Ammon's horn (tissue), 1 donor: ENCODE measurements at regions not wholly inside any gene's neighbourhood (a gene's known extent, or its start where the extent isn't known, plus 50 kb on each side); places are given as distances from the start of the nearest gene placed in this dataset.

Experiments used
- DNase-seq: peaks from one replicate; pipeline ENCODE4 v3.0.0-alpha.2; 2016; ENCODE audit warnings: low spot score

DNA sequence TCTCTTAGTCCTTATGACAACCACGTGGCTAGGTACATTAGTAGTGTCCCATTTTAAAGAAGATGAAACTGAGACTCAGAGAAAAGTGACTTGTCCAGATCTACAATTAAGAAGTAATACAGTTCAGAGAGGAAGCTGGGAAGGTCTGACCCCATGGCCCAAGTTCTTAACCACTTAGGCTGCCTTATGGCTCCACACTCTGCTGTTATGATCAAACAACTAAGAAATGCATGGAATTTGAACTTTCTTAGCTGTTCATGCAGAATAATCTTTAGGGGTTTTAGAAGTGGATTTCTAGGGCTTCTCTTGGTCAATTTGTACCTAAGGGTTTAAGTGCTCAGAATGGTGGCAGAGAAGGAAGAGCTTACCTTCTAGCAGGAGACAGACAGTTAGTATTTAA lies 128.0 kb upstream of the MSX2 start:
- DNase-seq, result no peak

- DNase-seq, result no peak
Measured at GRCh38 chr5:174599992-174600391, 124.4 kb upstream of the MSX2 start.

DNA sequence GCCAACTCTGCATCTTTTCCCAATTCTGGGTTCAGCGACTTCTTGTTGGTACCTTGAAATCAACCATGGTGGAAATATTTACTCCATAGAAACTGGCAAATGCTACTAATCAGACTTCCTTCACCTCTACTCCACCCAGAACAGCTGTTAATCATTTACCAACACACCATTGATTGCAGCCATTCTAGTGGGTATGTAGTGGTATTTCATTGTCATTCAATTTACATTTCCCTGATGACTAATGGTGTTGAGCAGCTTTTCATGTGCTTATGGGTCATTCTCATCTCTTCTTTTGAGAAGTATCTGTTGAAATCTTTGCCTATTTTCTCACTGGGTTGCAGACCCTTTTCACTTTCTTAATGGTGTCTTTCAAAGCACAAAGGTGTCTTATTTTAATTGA lies 122.4 kb upstream of the MSX2 start:
- no peak for DNase-seq

DNA sequence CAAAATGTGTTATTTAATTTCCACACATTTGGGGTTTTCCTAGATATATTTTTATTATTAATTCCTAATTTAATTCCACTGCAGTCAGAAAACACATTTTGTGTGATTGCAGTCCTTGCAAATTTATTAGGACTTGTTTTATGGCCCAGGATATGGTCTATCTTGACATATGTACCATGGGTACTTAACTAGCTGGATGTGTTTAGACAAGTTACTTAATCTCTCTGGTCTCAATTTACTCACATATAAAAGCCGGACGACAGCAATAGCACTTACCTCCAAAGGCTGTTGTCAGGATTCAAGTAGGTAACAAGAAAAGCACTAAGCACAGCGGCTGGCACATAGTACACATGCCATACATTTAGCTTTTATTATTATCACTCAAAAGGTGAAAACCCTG lies 118.2 kb upstream of the MSX2 start:
- DNase-seq, result no peak

DNA sequence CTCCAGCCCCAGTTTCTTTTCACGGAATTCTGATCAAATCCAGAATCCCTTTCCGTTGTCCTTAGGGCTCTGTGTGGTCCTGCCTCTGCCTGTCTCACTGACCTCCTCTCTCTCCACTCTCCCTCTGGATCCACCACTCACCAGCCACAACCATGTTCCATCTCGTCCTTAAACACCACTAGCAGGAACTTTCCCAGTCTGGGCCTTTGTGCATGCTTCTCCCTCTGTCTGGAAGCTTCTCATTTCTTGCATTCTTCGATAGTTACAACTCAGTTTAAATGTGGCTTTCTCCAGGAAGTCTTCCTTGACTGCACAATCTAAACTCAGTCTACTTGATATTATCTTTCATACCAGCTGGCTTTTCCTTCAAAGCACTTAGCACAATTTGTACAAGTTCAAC lies 117.7 kb upstream of the MSX2 start:
- DNase-seq, result no peak

GRCh38 chr5:174607205-174607604 lies 117.2 kb upstream of the MSX2 start:
- DNase-seq, result no peak

GRCh38 chr5:174607916-174608315 lies 116.5 kb upstream of the MSX2 start:
- no peak for DNase-seq

- DNase-seq, result peak; percentile 62
Measured at GRCh38 chr5:174608631-174609097, 115.7 kb upstream of the MSX2 start.

DNA sequence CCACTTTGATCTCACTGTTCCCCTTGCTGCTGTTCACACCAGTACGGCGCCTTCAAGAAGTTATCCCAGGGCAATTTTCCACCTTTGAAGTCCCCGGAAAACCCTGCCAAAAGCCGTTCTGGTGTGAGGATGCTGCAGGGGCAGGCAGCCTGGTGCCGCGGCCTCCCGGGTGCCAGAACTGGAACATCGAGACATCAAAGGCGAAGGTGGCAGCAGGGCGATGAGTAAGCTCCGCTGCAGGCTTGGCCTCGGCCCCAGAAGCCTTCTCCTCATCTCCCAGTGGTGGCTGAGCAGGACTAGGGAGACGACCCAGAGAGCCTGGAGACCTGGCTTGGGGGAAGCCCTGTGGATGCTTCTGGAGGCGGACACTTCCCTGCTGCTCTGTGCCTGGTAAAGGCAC lies 115.3 kb upstream of the MSX2 start:
- peak; percentile 25 for DNase-seq

GRCh38 chr5:174610968-174611367 lies 113.4 kb upstream of the MSX2 start:
- no peak for DNase-seq

DNA sequence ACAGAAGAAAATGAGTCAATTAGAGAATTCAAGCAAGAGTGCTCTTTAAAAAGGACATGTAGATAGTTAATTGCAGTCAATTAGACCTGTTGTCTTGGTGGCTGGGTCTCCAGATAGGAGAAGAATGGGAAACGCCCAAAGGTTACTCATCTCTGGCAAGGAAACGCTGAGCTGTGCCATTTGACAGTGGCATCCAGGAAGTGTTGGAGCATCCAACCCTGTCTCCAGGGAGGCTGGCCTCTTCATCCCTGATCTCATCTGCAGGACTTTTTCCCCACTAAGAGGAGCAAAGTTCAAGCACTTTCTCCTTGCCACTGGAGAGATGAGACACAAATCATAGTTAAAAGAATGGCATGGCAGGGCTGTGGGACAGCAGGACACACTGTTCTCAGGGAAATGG lies 111.7 kb upstream of the MSX2 start:
- no peak for DNase-seq

DNA sequence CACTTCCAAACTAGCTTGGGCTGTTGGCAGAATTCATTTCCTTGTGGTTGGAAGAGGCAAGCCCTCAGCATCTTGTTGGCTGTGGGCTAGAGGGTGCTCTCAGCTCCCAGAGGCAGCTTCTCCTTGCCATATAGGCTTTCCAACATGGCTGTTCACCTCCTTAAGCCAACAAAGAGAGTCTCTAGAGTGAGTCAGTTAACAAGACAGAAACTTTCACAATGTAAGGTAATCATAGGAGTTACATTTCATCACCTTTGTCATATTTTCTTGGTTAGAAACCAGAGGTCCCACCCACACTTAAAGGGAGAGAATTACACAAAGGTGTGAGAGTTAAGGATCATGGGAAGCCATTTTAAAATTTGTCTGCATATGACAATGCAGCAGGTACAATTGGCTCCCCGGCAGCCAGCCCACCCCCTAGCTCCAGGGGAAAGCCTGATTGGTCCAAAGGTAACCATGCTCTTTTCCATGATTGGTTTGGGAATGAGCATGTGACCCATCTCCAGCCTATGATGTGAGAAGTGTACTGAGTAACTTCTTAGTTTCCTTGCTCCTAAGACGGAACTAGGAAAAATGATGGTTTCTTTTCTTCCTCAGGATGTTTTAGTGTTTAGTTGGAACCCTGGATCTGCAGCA lies 109.8 kb upstream of the MSX2 start:
- DNase-seq, result no peak

DNA sequence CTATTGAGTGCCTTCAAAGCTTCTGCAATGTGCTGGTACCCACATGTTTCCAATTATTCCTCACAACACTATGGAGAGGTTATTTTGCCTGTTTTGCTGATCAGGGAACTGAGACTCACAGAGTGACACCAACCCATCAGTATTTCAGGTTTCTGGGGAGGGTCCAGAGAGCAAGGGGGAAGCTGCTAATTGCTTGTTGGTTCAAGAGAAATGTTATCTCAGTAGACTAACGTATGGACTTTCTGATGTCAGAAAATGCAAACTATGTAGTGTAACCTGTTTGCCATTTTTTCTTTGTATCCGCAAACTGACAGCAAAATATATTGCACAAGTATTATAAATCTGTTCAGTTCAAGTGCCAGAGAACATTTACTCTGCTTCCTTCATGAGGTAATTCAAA lies 108.3 kb upstream of the MSX2 start:
- no peak for DNase-seq

GRCh38 chr5:174617285-174617684 lies 107.1 kb upstream of the MSX2 start:
- no peak for DNase-seq

- DNase-seq, result no peak
Measured at GRCh38 chr5:174617910-174618309, 106.5 kb upstream of the MSX2 start.

- DNase-seq, result no peak
Measured at GRCh38 chr5:174618589-174618988, 105.8 kb upstream of the MSX2 start.

DNA sequence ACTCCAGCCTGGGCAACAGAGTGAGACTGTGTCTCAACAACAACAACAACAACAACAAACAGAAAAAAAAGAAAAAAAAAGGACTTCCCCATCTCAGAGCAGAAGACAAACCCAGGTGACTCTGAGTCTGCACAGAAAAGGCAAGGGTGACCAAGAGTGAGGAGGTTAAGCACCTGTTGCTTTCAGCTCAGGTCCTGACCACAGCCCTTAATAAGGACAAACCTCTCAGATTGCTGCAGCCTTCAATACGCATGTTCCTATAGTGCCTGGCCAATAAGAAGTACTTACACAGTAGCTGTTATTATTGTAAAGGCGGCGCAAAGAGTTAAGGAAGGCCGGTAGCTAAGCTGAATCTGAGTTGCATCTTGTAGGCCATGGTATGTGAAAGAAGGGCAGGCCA lies 102.3 kb upstream of the MSX2 start:
- DNase-seq, result no peak

GRCh38 chr5:174623018-174623417 lies 101.4 kb upstream of the MSX2 start:
- no peak for DNase-seq

- DNase-seq, result no peak
Measured at GRCh38 chr5:174623433-174624019, 100.9 kb upstream of the MSX2 start.

DNA sequence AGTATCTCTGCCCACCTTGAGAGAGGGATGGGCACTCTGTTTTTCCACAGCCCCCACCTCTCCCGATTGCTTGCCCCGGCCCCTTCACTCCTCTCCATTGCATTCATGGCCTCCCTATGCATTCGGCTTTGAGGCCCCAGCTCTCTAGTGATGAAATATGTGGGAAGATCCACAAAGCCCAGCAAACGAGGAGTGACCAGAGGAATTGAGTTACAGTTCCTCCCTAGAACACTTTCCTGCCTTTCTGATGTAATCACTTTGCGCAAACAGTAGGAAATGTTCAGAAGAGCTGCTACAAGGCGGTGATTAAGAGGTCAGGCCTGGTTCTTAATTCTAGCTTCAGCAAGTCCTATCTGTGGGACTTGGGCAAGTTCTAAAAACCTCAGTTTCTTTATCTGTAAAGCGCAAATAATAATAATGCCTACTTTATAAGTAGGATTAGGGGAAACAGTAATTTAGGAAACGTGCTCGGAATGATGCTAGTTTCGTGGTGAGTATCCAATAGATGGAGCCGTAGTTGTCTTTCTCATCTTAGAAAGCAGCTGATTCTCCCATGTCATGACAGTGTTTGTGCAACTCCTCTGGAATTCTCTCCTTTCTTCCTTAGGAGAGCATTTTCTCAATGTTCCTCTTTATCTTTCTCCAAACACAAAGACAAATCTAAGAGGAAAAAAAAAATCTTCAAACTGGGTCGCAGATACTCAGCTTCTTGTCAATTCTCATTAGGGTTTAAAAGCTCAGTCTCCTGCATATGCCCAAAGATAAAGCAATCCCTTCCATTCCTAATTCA lies 99.5 kb upstream of the MSX2 start:
- no peak for DNase-seq

DNA sequence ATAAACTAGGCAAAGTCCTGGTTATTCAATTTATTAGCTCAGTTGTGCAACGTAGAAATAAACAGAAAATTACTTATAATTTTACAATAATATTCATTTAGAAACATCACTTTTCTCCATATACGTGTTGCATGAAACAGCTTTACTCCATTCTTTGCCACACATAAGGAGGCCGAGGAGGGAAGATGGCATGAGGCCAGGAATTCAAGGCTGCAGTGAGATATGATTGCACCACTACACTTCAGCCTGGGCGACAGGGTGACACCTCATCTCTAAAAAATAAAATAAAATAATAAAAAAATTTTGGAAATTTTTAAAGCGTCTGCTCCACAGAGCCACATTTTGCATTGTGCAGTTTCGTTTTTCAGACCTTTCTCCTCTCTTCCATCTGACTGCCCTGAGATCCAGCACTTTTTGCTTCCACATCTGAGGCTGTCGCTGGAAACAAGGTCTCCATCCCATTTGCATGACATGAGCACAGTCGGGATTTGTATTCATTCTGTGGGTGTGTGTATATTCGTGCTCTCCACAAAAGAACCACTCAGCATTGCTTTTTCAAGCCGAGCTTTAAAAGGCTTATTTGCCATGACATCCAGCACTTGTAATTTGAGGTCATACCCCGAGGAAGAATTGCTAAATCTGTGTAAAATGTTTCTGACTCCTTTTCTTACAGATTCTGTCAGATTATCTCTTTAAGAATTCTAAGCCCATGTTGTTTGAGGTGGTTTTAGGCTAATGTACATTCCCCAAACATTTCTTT lies 98.6 kb upstream of the MSX2 start:
- peak; percentile 25 for DNase-seq

DNA sequence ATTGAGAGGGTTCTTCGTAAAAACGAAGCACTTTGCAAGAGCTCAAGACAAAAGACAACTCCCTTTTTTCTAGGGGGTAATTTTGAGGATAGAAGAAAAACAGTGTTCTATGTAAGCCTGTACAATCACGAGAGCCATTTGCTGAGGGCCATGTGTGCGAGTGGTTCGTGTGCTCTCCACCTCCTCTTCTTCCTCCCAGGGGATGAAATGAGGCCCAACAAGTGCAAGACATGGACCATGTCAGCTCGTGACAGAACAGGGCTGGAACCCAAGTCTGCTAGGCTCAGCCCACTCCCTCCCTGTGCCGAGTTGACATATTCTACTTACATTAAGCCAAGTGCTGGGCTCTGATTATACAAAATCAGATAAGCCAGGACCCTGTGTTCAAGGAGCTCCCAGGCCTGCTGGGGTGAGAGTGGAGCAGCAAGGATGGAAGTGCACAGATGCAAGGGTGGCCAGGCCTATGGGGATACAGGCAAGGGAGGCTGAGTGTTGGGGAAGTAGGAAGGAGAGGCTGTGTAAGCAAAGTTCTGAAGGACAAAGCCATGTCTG lies 97.9 kb upstream of the MSX2 start:
- no peak for DNase-seq
